NCI-H2227 (cell line): ENCODE measurements at regions not wholly inside any gene's neighbourhood (a gene's known extent, or its start where the extent isn't known, plus 50 kb on each side); places are given as distances from the start of the nearest gene placed in this dataset.
"Not testable (repeated sequence)": the region's sequence is repeated elsewhere in the genome, so short reads cannot be mapped to it uniquely, and the experiment has no call there.

Source experiments
- DNase-seq: peaks from one replicate; lab custom pipeline; 2025; ENCODE audit not compliant: unreplicated experiment; lab: John Stamatoyannopoulos, UW

GRCh38 chr2:131824986-131825385 lies 297.3 kb downstream of the CCDC74A start:
- not testable (repeated sequence) for DNase-seq

- no peak for DNase-seq
Observed at GRCh38 chr2:131827481-131828163, 299.9 kb downstream of the CCDC74A start.

- no peak for DNase-seq
Observed at GRCh38 chr2:131828164-131828561, 300.5 kb downstream of the CCDC74A start.

GRCh38 chr2:131828633-131829455 lies 301.2 kb downstream of the CCDC74A start:
- DNase-seq = not testable (repeated sequence)

- DNase-seq = peak; percentile 11
Observed at GRCh38 chr2:131829456-131830241, 302.0 kb downstream of the CCDC74A start.

GRCh38 chr2:131830242-131830945 lies 302.7 kb downstream of the CCDC74A start:
- not testable (repeated sequence) for DNase-seq

- not testable (repeated sequence) for DNase-seq
Observed at GRCh38 chr2:131830946-131831310, 303.2 kb downstream of the CCDC74A start.

- DNase-seq = not testable (repeated sequence)
Observed at GRCh38 chr2:131831450-131832208, 303.9 kb downstream of the CCDC74A start.

- not testable (repeated sequence) for DNase-seq
Observed at GRCh38 chr2:131832209-131832780, 304.6 kb downstream of the CCDC74A start.

GRCh38 chr2:131832917-131833316 lies 305.2 kb downstream of the CCDC74A start:
- not testable (repeated sequence) for DNase-seq

GRCh38 chr2:131833367-131834202 lies 305.9 kb downstream of the CCDC74A start:
- DNase-seq = not testable (repeated sequence)

GRCh38 chr2:131834203-131835020 lies 306.7 kb downstream of the CCDC74A start:
- not testable (repeated sequence) for DNase-seq

- not testable (repeated sequence) for DNase-seq
Observed at GRCh38 chr2:131835022-131835421, 307.3 kb downstream of the CCDC74A start.

GRCh38 chr2:131835621-131836091 lies 308.0 kb downstream of the CCDC74A start:
- no peak for DNase-seq

GRCh38 chr2:131836116-131836515 lies 308.4 kb downstream of the CCDC74A start:
- not testable (repeated sequence) for DNase-seq

- DNase-seq = not testable (repeated sequence)
Observed at GRCh38 chr2:131844044-131844443, 316.4 kb downstream of the CCDC74A start.

GRCh38 chr2:131856202-131856601 lies 305.6 kb downstream of the ANKRD30BL start:
- not testable (repeated sequence) for DNase-seq

GRCh38 chr2:131858197-131858596 lies 303.6 kb downstream of the ANKRD30BL start:
- DNase-seq = peak; percentile 17
